Colonic mucosa (tissue), 4 donors: ENCODE measurements at regions not wholly inside any gene's neighbourhood (a gene's known extent, or its start where the extent isn't known, plus 50 kb on each side); places are given as distances from the start of the nearest gene placed in this dataset.

ENCODE experiments used
- DNase-seq: peaks from one replicate; pipeline ENCODE4 v3.0.0-alpha.2; 2020
- H3K27ac ChIP-seq: fragments of 200-600 bp; one replicate; pipeline ENCODE4 v1.8.0; 2021
- H3K27me3 ChIP-seq: fragments of 200-600 bp; one replicate; pipeline ENCODE4 v1.8.0; 2021
- H3K36me3 ChIP-seq: fragments of 200-600 bp; one replicate; pipeline ENCODE4 v1.8.0; 2021
- H3K4me1 ChIP-seq: fragments of 200-600 bp; one replicate; pipeline ENCODE4 v1.8.0; 2021; ENCODE audit warnings: mild to moderate bottlenecking
- H3K4me3 ChIP-seq: fragments of 200-600 bp; one replicate; pipeline ENCODE4 v1.8.0; 2021
- H3K9ac ChIP-seq, 2 donors: one replicate each; pipeline ENCODE4 v1.7.0; 2013; ENCODE audit warnings: control low read depth in 2 of 2, low read depth in 2 of 2, low read length in 2 of 2
- H3K9me3 ChIP-seq: fragments of 200-600 bp; one replicate; pipeline ENCODE4 v1.8.0; 2021
- intact Hi-C: fragments of 100-400 bp; cut with DNase I; formaldehyde crosslinking; loops from one replicate; pipeline ENCODE4 v1.14.1; 2022
- TF ChIP-seq, protein P1 (sequence below): fragments of 200-600 bp; IDR thresholded peaks from one replicate; pipeline ENCODE4 v1.8.0; 2022; ENCODE audit warnings: antibody characterized with exemption, mild to moderate bottlenecking
- donor health status: healthy.
- donor health status: DM: no; HTN: no; CAD: no.
- donor health status: DM: no; HTN: no; CAD: no.

- Histone ChIP-seq H3K4me3 (no peak overlapping the region), H3K4me1 (no peaks in the 10 kb centered on the region), H3K9me3 (no peaks in the 10 kb centered on the region), H3K27me3 (no peaks in the 10 kb centered on the region), H3K9ac (no peak overlapping the region), H3K36me3 (no peaks in the 10 kb centered on the region), H3K27ac (no peak overlapping the region)
- DNase-seq: no peak
- TF ChIP-seq, protein P1, sequence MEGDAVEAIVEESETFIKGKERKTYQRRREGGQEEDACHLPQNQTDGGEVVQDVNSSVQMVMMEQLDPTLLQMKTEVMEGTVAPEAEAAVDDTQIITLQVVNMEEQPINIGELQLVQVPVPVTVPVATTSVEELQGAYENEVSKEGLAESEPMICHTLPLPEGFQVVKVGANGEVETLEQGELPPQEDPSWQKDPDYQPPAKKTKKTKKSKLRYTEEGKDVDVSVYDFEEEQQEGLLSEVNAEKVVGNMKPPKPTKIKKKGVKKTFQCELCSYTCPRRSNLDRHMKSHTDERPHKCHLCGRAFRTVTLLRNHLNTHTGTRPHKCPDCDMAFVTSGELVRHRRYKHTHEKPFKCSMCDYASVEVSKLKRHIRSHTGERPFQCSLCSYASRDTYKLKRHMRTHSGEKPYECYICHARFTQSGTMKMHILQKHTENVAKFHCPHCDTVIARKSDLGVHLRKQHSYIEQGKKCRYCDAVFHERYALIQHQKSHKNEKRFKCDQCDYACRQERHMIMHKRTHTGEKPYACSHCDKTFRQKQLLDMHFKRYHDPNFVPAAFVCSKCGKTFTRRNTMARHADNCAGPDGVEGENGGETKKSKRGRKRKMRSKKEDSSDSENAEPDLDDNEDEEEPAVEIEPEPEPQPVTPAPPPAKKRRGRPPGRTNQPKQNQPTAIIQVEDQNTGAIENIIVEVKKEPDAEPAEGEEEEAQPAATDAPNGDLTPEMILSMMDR: no peak
- intact Hi-C loops: no loop called here
These were observed 304.9 kb upstream of the TCF21 start for GRCh38 chr6:133583907-133584427.

DNA sequence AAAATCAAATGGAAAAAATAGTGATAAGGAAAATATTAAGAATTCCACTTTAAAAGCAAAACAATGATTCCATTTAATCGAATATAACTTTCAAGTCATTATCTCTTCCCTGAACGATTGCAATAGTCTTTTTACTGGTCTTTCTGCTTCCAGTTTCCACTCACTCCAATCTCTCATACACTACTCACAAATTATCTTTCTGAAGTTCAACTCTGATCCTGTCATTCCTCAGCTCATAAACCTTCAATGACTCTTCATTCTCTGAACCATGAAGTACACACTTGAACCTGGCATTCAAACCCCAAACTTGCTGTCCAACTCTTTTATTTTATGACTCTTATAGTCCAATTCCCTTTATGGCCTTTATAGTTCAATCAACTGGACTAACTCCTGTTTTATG, 304.1 kb upstream of the TCF21 start:
- DNase-seq: no peak

GRCh38 chr6:133585978-133586377, 302.9 kb upstream of the TCF21 start:
- Histone ChIP-seq H3K27me3 (no peaks in the 10 kb centered on the region), H3K9me3 (no peaks in the 10 kb centered on the region), H3K9ac (no peak overlapping the region), H3K36me3 (no peaks in the 10 kb centered on the region), H3K4me1 (no peaks in the 10 kb centered on the region), H3K27ac (no peak overlapping the region), H3K4me3 (no peak overlapping the region)
- intact Hi-C loops: no loop called here
- DNase-seq: no peak
- TF ChIP-seq, protein P1: no peak

More for the DNA sequence above, 304.1 kb upstream of the TCF21 start:
- no peaks in the 10 kb centered on the region for H3K9me3 ChIP-seq
- no peak overlapping the region for H3K9ac ChIP-seq
- no peaks in the 10 kb centered on the region for H3K27me3 ChIP-seq
- intact Hi-C loops: no loop called here
- no peaks in the 10 kb centered on the region for H3K4me1 ChIP-seq
- TF ChIP-seq, protein P1: no peak
- no peaks in the 10 kb centered on the region for H3K36me3 ChIP-seq
- no peak overlapping the region for H3K27ac ChIP-seq
- H3K4me3 ChIP-seq: no peak overlapping the region

DNA sequence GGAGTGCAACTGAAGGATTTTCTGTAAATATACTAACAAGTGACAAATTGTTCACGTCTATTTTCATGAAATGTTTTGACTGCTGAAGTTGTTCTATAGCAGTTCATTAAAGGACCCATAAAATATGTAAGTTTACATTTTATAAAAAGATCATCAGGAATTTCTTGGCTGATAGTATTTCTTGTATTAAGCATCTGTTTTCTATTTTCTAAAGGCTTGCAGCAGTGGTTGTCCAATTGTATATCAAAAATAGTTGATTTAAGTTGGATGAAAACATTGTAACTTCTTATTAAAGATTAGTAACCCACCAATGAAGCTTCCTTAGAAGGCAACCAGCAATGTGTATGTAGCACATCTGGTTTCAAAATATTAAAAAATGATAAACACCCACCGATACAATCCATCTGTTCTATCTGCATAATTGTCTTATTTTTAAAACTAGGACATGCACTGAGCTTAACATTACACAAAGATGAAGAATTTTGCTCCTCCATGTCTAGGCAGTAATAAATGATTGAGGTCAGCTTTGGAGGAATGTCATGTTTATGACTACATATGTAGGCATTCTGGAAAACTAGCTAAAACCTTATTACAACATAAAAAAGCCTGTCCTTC, 301.3 kb upstream of the TCF21 start:
- no peaks in the 10 kb centered on the region for H3K9me3 ChIP-seq
- no peaks in the 10 kb centered on the region for H3K4me1 ChIP-seq
- TF ChIP-seq, protein P1: no peak
- no peak overlapping the region for H3K27ac ChIP-seq
- no peak overlapping the region for H3K4me3 ChIP-seq
- no peaks in the 10 kb centered on the region for H3K27me3 ChIP-seq
- no peaks in the 10 kb centered on the region for H3K36me3 ChIP-seq
- no peak for DNase-seq
- no peak overlapping the region for H3K9ac ChIP-seq
- intact Hi-C loops: no loop called here

DNA sequence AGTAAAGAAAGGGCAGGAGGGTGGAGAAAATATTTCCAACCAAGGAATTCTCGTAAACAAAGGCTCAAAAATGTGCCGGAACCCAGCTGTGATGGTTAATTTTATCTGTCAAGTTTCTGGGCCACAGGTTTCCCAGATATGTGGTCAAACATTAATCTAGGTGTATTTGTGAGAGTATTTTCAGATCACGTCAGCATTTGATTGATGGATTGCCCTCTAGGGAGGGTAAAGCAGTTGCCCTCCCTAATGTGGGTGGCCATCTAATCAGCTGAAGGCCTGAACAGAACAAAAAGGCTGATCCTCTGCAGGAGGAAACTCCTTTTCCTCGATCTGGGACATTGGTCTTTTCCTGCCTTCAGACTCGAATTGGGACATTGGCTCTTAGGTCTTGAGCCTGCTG, 298.7 kb upstream of the TCF21 start:
- H3K4me3 ChIP-seq: no peak overlapping the region
- no peaks in the 10 kb centered on the region for H3K4me1 ChIP-seq
- no peaks in the 10 kb centered on the region for H3K27me3 ChIP-seq
- H3K36me3 ChIP-seq: no peaks in the 10 kb centered on the region
- TF ChIP-seq, protein P1: no peak
- intact Hi-C loops: no loop called here
- H3K9ac ChIP-seq: no peak overlapping the region
- no peaks in the 10 kb centered on the region for H3K9me3 ChIP-seq
- no peak overlapping the region for H3K27ac ChIP-seq
- no peak for DNase-seq
